Activated T-helper 17 cell treated with anti-CD3 and anti-CD28 coated beads, Interleukin-2, amount 50 U/mL, for 72 hours (primary cell): ENCODE measurements at regions not wholly inside any gene's neighbourhood (a gene's known extent, or its start where the extent isn't known, plus 50 kb on each side); places are given as distances from the start of the nearest gene placed in this dataset.
A peak's percentile ranks its signal among the peaks of the same experiment; 100 is the strongest.

Source experiments
- ATAC-seq: fragments of 150-1000 bp; cut with Tn5 transposase; replicated peaks from 2 replicates; pipeline ENCODE4 v1.10.0; 2021; ENCODE audit warnings: mild to moderate bottlenecking, moderate library complexity
- H3K27ac Mint-ChIP-seq: one replicate; pipeline ENCODE4 v1.8.0; 2022; ENCODE audit warnings: mixed read lengths
- H3K27me3 Mint-ChIP-seq: one replicate; pipeline ENCODE4 v1.8.0; 2022; ENCODE audit warnings: mixed read lengths
- H3K36me3 Mint-ChIP-seq: one replicate; pipeline ENCODE4 v1.8.0; 2022; ENCODE audit warnings: low read depth, mild to moderate bottlenecking, mixed read lengths
- H3K4me1 Mint-ChIP-seq: one replicate; pipeline ENCODE4 v1.8.0; 2022; ENCODE audit warnings: mixed read lengths
- H3K4me3 Mint-ChIP-seq: one replicate; pipeline ENCODE4 v1.8.0; 2022; ENCODE audit warnings: mild to moderate bottlenecking, mixed read lengths
- H3K9me3 Mint-ChIP-seq: one replicate; pipeline ENCODE4 v1.8.0; 2022; ENCODE audit warnings: mixed read lengths

- no peaks in the 10 kb centered on the region for H3K9me3 Mint-ChIP-seq
- no peaks in the 10 kb centered on the region for H3K4me1 Mint-ChIP-seq
- no peak overlapping the region for H3K4me3 Mint-ChIP-seq
- ATAC-seq = no peak
- peaks cover 40% of the 10 kb centered on the region for H3K27me3 Mint-ChIP-seq
- H3K36me3 Mint-ChIP-seq = no peaks in the 10 kb centered on the region
- no peak overlapping the region for H3K27ac Mint-ChIP-seq
These were observed 708.7 kb downstream of the UTRN start for GRCh38 chr6:144993870-144994269.

- Mint-ChIP-seq H3K4me1 (no peaks in the 10 kb centered on the region), H3K27ac (no peak overlapping the region), H3K36me3 (no peaks in the 10 kb centered on the region), H3K9me3 (no peaks in the 10 kb centered on the region), H3K4me3 (no peak overlapping the region), H3K27me3 (peaks cover 19% of the 10 kb centered on the region)
- no peak for ATAC-seq
These were observed 712.9 kb downstream of the UTRN start for GRCh38 chr6:144997996-144998395.

- ATAC-seq = no peak
- peaks cover 13% of the 10 kb centered on the region for H3K27me3 Mint-ChIP-seq
- H3K4me1 Mint-ChIP-seq = no peaks in the 10 kb centered on the region
These were observed 714.0 kb downstream of the UTRN start for GRCh38 chr6:144999127-144999526.

GRCh38 chr6:145003145-145003544, 718.0 kb downstream of the UTRN start:
- ATAC-seq = no peak

More at GRCh38 chr6:144999127-144999526, 714.0 kb downstream of the UTRN start:
- H3K36me3 Mint-ChIP-seq = no peaks in the 10 kb centered on the region
- no peak overlapping the region for H3K27ac Mint-ChIP-seq
- no peak overlapping the region for H3K4me3 Mint-ChIP-seq
- H3K9me3 Mint-ChIP-seq = no peaks in the 10 kb centered on the region

GRCh38 chr6:145006914-145007313, 721.8 kb downstream of the UTRN start:
- Mint-ChIP-seq H3K4me1 (no peaks in the 10 kb centered on the region), H3K9me3 (no peaks in the 10 kb centered on the region), H3K4me3 (no peak overlapping the region), H3K36me3 (no peaks in the 10 kb centered on the region), H3K27me3 (peaks cover 31% of the 10 kb centered on the region), H3K27ac (no peak overlapping the region)
- no peak for ATAC-seq

More at GRCh38 chr6:145003145-145003544, 718.0 kb downstream of the UTRN start:
- Mint-ChIP-seq H3K4me3 (no peak overlapping the region), H3K27me3 (peaks cover 27% of the 10 kb centered on the region), H3K27ac (no peak overlapping the region), H3K4me1 (no peaks in the 10 kb centered on the region), H3K9me3 (no peaks in the 10 kb centered on the region), H3K36me3 (no peaks in the 10 kb centered on the region)

GRCh38 chr6:145008715-145009114, 723.6 kb downstream of the UTRN start:
- no peaks in the 10 kb centered on the region for H3K4me1 Mint-ChIP-seq
- no peak overlapping the region for H3K4me3 Mint-ChIP-seq
- no peak overlapping the region for H3K27ac Mint-ChIP-seq
- H3K36me3 Mint-ChIP-seq = no peaks in the 10 kb centered on the region
- peaks cover 34% of the 10 kb centered on the region for H3K27me3 Mint-ChIP-seq
- ATAC-seq = no peak
- no peaks in the 10 kb centered on the region for H3K9me3 Mint-ChIP-seq

GRCh38 chr6:145009711-145010110, 724.6 kb downstream of the UTRN start:
- H3K36me3 Mint-ChIP-seq = no peaks in the 10 kb centered on the region
- H3K27me3 Mint-ChIP-seq = peaks cover 31% of the 10 kb centered on the region
- H3K9me3 Mint-ChIP-seq = no peaks in the 10 kb centered on the region
- no peak for ATAC-seq
- H3K4me1 Mint-ChIP-seq = no peaks in the 10 kb centered on the region
- H3K27ac Mint-ChIP-seq = no peak overlapping the region
- H3K4me3 Mint-ChIP-seq = no peak overlapping the region

GRCh38 chr6:145012039-145012662, 723.2 kb downstream of the EPM2A start:
- ATAC-seq = no peak
- H3K36me3 Mint-ChIP-seq = no peaks in the 10 kb centered on the region
- H3K27ac Mint-ChIP-seq = no peak overlapping the region
- no peak overlapping the region for H3K4me3 Mint-ChIP-seq
- peaks cover 20% of the 10 kb centered on the region for H3K27me3 Mint-ChIP-seq
- no peaks in the 10 kb centered on the region for H3K9me3 Mint-ChIP-seq
- no peaks in the 10 kb centered on the region for H3K4me1 Mint-ChIP-seq

GRCh38 chr6:145015739-145016558, 719.4 kb downstream of the EPM2A start:
- H3K9me3 Mint-ChIP-seq = no peaks in the 10 kb centered on the region
- H3K4me1 Mint-ChIP-seq = no peaks in the 10 kb centered on the region
- no peak overlapping the region for H3K4me3 Mint-ChIP-seq
- H3K27ac Mint-ChIP-seq = peak overlapping the region; percentile 5
- H3K27me3 Mint-ChIP-seq = peaks cover 8% of the 10 kb centered on the region
- ATAC-seq = peak; percentile 98
- no peaks in the 10 kb centered on the region for H3K36me3 Mint-ChIP-seq

- H3K4me1 Mint-ChIP-seq = no peaks in the 10 kb centered on the region
- no peak overlapping the region for H3K27ac Mint-ChIP-seq
- H3K36me3 Mint-ChIP-seq = no peaks in the 10 kb centered on the region
These were observed 718.3 kb downstream of the EPM2A start for GRCh38 chr6:145017051-145017450.

GRCh38 chr6:145017516-145017915, 717.8 kb downstream of the EPM2A start:
- no peak overlapping the region for H3K27ac Mint-ChIP-seq

More at GRCh38 chr6:145017051-145017450, 718.3 kb downstream of the EPM2A start:
- H3K27me3 Mint-ChIP-seq = peaks cover 6% of the 10 kb centered on the region
- ATAC-seq = no peak
- H3K4me3 Mint-ChIP-seq = no peak overlapping the region
- no peaks in the 10 kb centered on the region for H3K9me3 Mint-ChIP-seq

GRCh38 chr6:145018027-145018426, 717.3 kb downstream of the EPM2A start:
- no peaks in the 10 kb centered on the region for H3K36me3 Mint-ChIP-seq
- H3K27ac Mint-ChIP-seq = no peak overlapping the region
- no peak for ATAC-seq
- peaks cover 11% of the 10 kb centered on the region for H3K27me3 Mint-ChIP-seq
- H3K4me1 Mint-ChIP-seq = no peaks in the 10 kb centered on the region
- no peaks in the 10 kb centered on the region for H3K9me3 Mint-ChIP-seq
- H3K4me3 Mint-ChIP-seq = no peak overlapping the region

More at GRCh38 chr6:145017516-145017915, 717.8 kb downstream of the EPM2A start:
- H3K9me3 Mint-ChIP-seq = no peaks in the 10 kb centered on the region
- no peaks in the 10 kb centered on the region for H3K36me3 Mint-ChIP-seq
- ATAC-seq = peak; percentile 39
- peaks cover 9% of the 10 kb centered on the region for H3K27me3 Mint-ChIP-seq
- no peak overlapping the region for H3K4me3 Mint-ChIP-seq
- no peaks in the 10 kb centered on the region for H3K4me1 Mint-ChIP-seq

GRCh38 chr6:145020114-145020513, 715.2 kb downstream of the EPM2A start:
- no peak for ATAC-seq
- Mint-ChIP-seq H3K27me3 (peaks cover 13% of the 10 kb centered on the region), H3K36me3 (no peaks in the 10 kb centered on the region), H3K27ac (no peak overlapping the region), H3K9me3 (no peaks in the 10 kb centered on the region), H3K4me1 (no peaks in the 10 kb centered on the region), H3K4me3 (no peak overlapping the region)

- no peaks in the 10 kb centered on the region for H3K36me3 Mint-ChIP-seq
- no peaks in the 10 kb centered on the region for H3K9me3 Mint-ChIP-seq
- ATAC-seq = no peak
- no peak overlapping the region for H3K27ac Mint-ChIP-seq
- no peak overlapping the region for H3K4me3 Mint-ChIP-seq
- no peaks in the 10 kb centered on the region for H3K4me1 Mint-ChIP-seq
- H3K27me3 Mint-ChIP-seq = peaks cover 13% of the 10 kb centered on the region
These were observed 714.8 kb downstream of the EPM2A start for GRCh38 chr6:145020543-145020942.

GRCh38 chr6:145022199-145022796, 713.0 kb downstream of the EPM2A start:
- Mint-ChIP-seq H3K4me1 (no peaks in the 10 kb centered on the region), H3K4me3 (no peak overlapping the region), H3K27ac (no peak overlapping the region), H3K36me3 (no peaks in the 10 kb centered on the region), H3K9me3 (no peaks in the 10 kb centered on the region), H3K27me3 (peaks cover 20% of the 10 kb centered on the region)
- no peak for ATAC-seq
